Sigmoid colon (tissue), 6 donors: ENCODE measurements at regions not wholly inside any gene's neighbourhood (a gene's known extent, or its start where the extent isn't known, plus 50 kb on each side); places are given as distances from the start of the nearest gene placed in this dataset.

Experiments
- DNase-seq: peaks from one replicate; pipeline ENCODE4 v3.0.0-alpha.2; 2019
- H3K27ac ChIP-seq, 4 donors: fragments of 200-600 bp; sonication (generic); one replicate each; pipeline ENCODE4 v1.5.1; 2016 to 2019; ENCODE audit warnings: mild to moderate bottlenecking in 1 of 4
- H3K27me3 ChIP-seq, 3 donors: fragments of 200-600 bp; sonication (generic); one replicate each; pipeline ENCODE4 v1.5.1; 2019; ENCODE audit warnings: mild to moderate bottlenecking in 1 of 3
- H3K36me3 ChIP-seq, 4 donors: fragments of 200-600 bp; sonication (generic); one replicate each; pipeline ENCODE4 v1.5.1; 2016 to 2019
- H3K4me1 ChIP-seq, 4 donors: fragments of 200-600 bp; sonication (generic); one replicate each; pipeline ENCODE4 v1.5.1; 2017 to 2019
- H3K4me3 ChIP-seq, 4 donors: fragments of 200-600 bp; sonication (generic); one replicate each; pipeline ENCODE4 v1.5.1; 2017 to 2019; ENCODE audit warnings: mild to moderate bottlenecking in 2 of 4, moderate library complexity in 1 of 4
- H3K9me3 ChIP-seq, 4 donors: fragments of 200-600 bp in 3 of 4; sonication (generic) in 3 of 4; one replicate each; pipeline versions ENCODE4 v1.5.1 to v1.6.1; 2013 to 2019
- CTCF ChIP-seq, 4 experiments: fragments of 450-650 bp in 3 of 4; fragments of 200-600 bp in 1 of 4; IDR thresholded peaks; one replicate each; pipeline ENCODE4 v1.5.1; 2016 to 2019; ENCODE audit warnings: antibody characterized with exemption in 4 of 4, mild to moderate bottlenecking in 3 of 4, moderate library complexity in 2 of 4
- EP300 ChIP-seq, 4 donors: sonication (generic); formaldehyde crosslinking; IDR thresholded peaks; one replicate each; pipeline ENCODE4 v1.6.1; 2017; ENCODE audit warnings: antibody characterized with exemption in 4 of 4
- POLR2A ChIP-seq, 2 donors: fragments of 450-650 bp; IDR thresholded peaks; one replicate each; pipeline ENCODE4 v1.6.1; 2016; ENCODE audit warnings: antibody characterized with exemption in 2 of 2, mild to moderate bottlenecking in 2 of 2, moderate library complexity in 2 of 2
- POLR2AphosphoS5 ChIP-seq, 4 donors: sonication (generic); formaldehyde crosslinking; IDR thresholded peaks; one replicate each; pipeline ENCODE4 v1.6.1; 2017; ENCODE audit warnings: antibody characterized with exemption in 4 of 4
- WGBS, 2 donors: extraction: QIAGEN DNeasy Blood & Tissue Kit; methylation state at CpG; one replicate each; pipeline ENCODE4 v1.1.7; 2013; 5-methylcytosine and 5-hydroxymethylcytosine counted together
- intact Hi-C: fragments of 100-400 bp; cut with DNase I; formaldehyde crosslinking; loops from one replicate; pipeline ENCODE4 v1.15.1; 2023
- donor health status: healthy with polysubstance abuse.
- donor health status: healthy.

- intact Hi-C loops: no loop called here
- Histone ChIP-seq H3K9me3 (no peaks in the 10 kb centered on the region), H3K4me3 (no peak overlapping the region), H3K27me3 (no peaks in the 10 kb centered on the region), H3K27ac (no peak overlapping the region), H3K4me1 (peaks cover 0 to 10% (median 4%) of the 10 kb centered on the region in 4 donors), H3K36me3 (no peaks in the 10 kb centered on the region)
- TF ChIP-seq EP300 (IDR thresholded peaks at IDR 0.05) (no peak), POLR2AphosphoS5 (IDR thresholded peaks at IDR 0.05) (peak in 1 of 4 donors; percentile 18)
- no peak for DNase-seq
- 15 to 57% methylated on average over 1 of the region's 1 CpG for WGBS, 2 donors
Observed at GRCh38 chr9:7456793-7457530, 342.6 kb downstream of the DMAC1 start.

DNA sequence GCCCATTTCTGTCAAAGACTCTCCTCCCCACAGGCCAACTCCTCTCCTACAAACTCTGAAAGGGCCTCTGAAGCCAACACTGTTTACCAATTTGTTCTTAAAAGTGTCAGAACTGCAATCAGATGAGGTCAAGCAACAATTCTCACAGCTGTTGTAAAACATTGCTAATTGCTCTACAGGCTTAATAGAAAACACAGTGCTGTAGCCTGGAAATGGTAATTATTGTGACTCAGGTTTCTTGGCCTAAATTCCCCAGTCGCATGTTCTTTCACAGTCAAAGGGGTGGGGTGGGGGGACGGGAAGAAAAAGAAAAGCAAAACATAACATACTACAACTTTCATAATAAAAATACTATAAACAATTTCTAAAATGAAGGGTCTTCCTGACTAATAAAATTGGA lies 343.2 kb downstream of the DMAC1 start:
- DNase-seq: no peak
- TF ChIP-seq POLR2A (IDR thresholded peaks at IDR 0.05) (no peak), EP300 (IDR thresholded peaks at IDR 0.05) (no peak), POLR2AphosphoS5 (IDR thresholded peaks at IDR 0.05) (no peak), CTCF (IDR thresholded peaks at IDR 0.05) (no peak)
- Histone ChIP-seq H3K36me3 (no peaks in the 10 kb centered on the region), H3K4me3 (no peak overlapping the region), H3K27ac (no peak overlapping the region), H3K9me3 (no peaks in the 10 kb centered on the region), H3K27me3 (no peaks in the 10 kb centered on the region), H3K4me1 (peaks cover 0 to 10% (median 4%) of the 10 kb centered on the region in 4 donors)
- WGBS, 2 donors: 16 to 47% methylated on average over 2 of the region's 2 CpGs
- intact Hi-C loops: no loop called here

DNA sequence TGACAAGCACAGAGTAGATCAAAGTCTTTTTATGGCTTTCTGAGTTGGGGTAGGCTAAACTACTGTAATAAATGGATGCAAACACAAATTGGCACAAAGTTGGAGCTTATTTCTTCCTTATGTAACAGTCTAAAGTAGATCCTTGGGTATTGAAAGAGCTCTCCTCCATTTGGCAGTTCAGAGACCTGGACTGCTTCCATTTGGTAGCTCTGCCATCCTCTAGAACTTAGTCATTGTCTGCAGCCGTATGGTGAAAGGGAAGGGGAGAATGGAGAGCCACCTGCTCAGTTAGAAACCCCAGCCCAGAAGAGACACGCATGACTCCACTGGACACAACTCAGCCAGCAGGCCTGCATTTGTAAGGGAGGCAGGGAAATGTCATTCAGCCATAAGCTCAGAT lies 345.0 kb downstream of the DMAC1 start:
- no peak for DNase-seq
- TF ChIP-seq POLR2A (IDR thresholded peaks at IDR 0.05) (no peak), CTCF (IDR thresholded peaks at IDR 0.05) (no peak), POLR2AphosphoS5 (IDR thresholded peaks at IDR 0.05) (no peak), EP300 (IDR thresholded peaks at IDR 0.05) (no peak)
- H3K27ac ChIP-seq: no peak overlapping the region
- peaks cover 0 to 10% (median 4%) of the 10 kb centered on the region in 4 donors for H3K4me1 ChIP-seq
- H3K27me3 ChIP-seq: no peaks in the 10 kb centered on the region
- intact Hi-C loops: no loop called here
- 24 to 79% methylated on average over 2 of the region's 2 CpGs for WGBS, 2 donors
- H3K4me3 ChIP-seq: no peak overlapping the region
- no peaks in the 10 kb centered on the region for H3K9me3 ChIP-seq
- H3K36me3 ChIP-seq: no peaks in the 10 kb centered on the region

GRCh38 chr9:7452378-7452777 lies 347.2 kb downstream of the DMAC1 start:
- TF ChIP-seq POLR2AphosphoS5 (IDR thresholded peaks at IDR 0.05): no peak
- TF ChIP-seq POLR2A (IDR thresholded peaks at IDR 0.05): no peak
- no peak for TF ChIP-seq CTCF (IDR thresholded peaks at IDR 0.05)
- TF ChIP-seq EP300 (IDR thresholded peaks at IDR 0.05): no peak
- H3K27me3 ChIP-seq: no peaks in the 10 kb centered on the region
- no peak overlapping the region for H3K4me3 ChIP-seq
- H3K27ac ChIP-seq: no peak overlapping the region
- 0% methylated on average over 1 of the region's 1 CpG for WGBS, 2 donors
- peaks cover 0 to 10% (median 4%) of the 10 kb centered on the region in 4 donors for H3K4me1 ChIP-seq
- no peaks in the 10 kb centered on the region for H3K9me3 ChIP-seq
- intact Hi-C loops: no loop called here
- no peak for DNase-seq
- no peaks in the 10 kb centered on the region for H3K36me3 ChIP-seq

GRCh38 chr9:7451062-7451461 lies 348.5 kb downstream of the DMAC1 start:
- intact Hi-C loops: no loop called here
- H3K4me3 ChIP-seq: no peak overlapping the region

More at GRCh38 chr9:7451062-7451461, 348.5 kb downstream of the DMAC1 start:
- H3K4me1 ChIP-seq: no peaks in the 10 kb centered on the region
- WGBS, 2 donors: 75 to 84% methylated on average over 3 of the region's 3 CpGs
- TF ChIP-seq EP300 (IDR thresholded peaks at IDR 0.05): no peak
- no peak for TF ChIP-seq POLR2A (IDR thresholded peaks at IDR 0.05)
- no peak for TF ChIP-seq POLR2AphosphoS5 (IDR thresholded peaks at IDR 0.05)
- TF ChIP-seq CTCF (IDR thresholded peaks at IDR 0.05): no peak
- H3K27me3 ChIP-seq: no peaks in the 10 kb centered on the region
- H3K27ac ChIP-seq: no peak overlapping the region
- no peaks in the 10 kb centered on the region for H3K9me3 ChIP-seq
- no peak for DNase-seq
- no peaks in the 10 kb centered on the region for H3K36me3 ChIP-seq
